Chondrocyte (in vitro differentiated cells): ENCODE measurements at regions not wholly inside any gene's neighbourhood (a gene's known extent, or its start where the extent isn't known, plus 50 kb on each side); places are given as distances from the start of the nearest gene placed in this dataset.

Experiments
- DNase-seq: peaks from one replicate; pipeline ENCODE4 v3.0.0; 2021; ENCODE audit warnings: mixed read lengths, low spot score
- H3K27ac Mint-ChIP-seq: one replicate; pipeline ENCODE4 v1.8.0; 2021; ENCODE audit warnings: mild to moderate bottlenecking, moderate library complexity, mixed read lengths; ENCODE audit not compliant: unreplicated experiment
- H3K27me3 Mint-ChIP-seq: 2 replicates; pipeline ENCODE4 v1.8.0; 2021; ENCODE audit warnings: low read depth, mixed read lengths
- H3K36me3 Mint-ChIP-seq: 2 replicates; pipeline ENCODE4 v1.8.0; 2021; ENCODE audit warnings: low read depth, mixed read lengths
- H3K4me1 Mint-ChIP-seq: 2 replicates; pipeline ENCODE4 v1.8.0; 2021; ENCODE audit warnings: low read depth, mild to moderate bottlenecking, mixed read lengths
- H3K4me3 Mint-ChIP-seq: one replicate; pipeline ENCODE4 v1.8.0; 2021; ENCODE audit warnings: mild to moderate bottlenecking, moderate library complexity, mixed read lengths; ENCODE audit not compliant: unreplicated experiment
- H3K9me3 Mint-ChIP-seq: 2 replicates; pipeline ENCODE4 v1.8.0; 2021; ENCODE audit warnings: low read depth, mixed read lengths
- CTCF ChIP-seq: fragments of 200-600 bp; sonication (generic); IDR thresholded peaks from 2 replicates; pipeline ENCODE4 v1.5.0; 2021; ENCODE audit warnings: antibody characterized with exemption, mild to moderate bottlenecking, moderate library complexity

- Mint-ChIP-seq H3K27ac (no peak overlapping the region), H3K36me3 (no peaks in the 10 kb centered on the region), H3K27me3 (no peaks in the 10 kb centered on the region), H3K4me3 (no peak overlapping the region), H3K4me1 (peaks cover 4% of the 10 kb centered on the region), H3K9me3 (no peaks in the 10 kb centered on the region)
- no peak for DNase-seq
- TF ChIP-seq CTCF = no peak
Observed at GRCh38 chr5:38681029-38681706, 124.7 kb upstream of the LIFR start.

DNA sequence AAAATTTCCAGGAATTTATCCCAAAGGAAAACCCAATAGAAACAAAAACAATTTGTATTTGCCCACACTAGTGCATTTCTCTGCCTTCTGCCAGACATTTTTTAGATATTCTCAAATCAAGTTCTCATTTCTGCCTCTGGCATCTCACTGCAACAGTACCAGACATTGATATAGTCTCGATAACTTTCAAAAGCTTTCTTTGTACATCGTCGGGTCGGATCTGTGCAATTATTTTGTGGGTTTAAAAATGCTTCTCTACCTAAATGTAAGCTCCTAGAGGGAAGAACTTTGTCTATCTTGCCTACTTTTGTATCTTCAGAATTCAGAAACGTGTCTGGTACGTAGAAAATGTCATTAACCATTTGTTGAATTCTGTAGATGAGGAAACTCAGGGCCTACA lies 125.5 kb upstream of the LIFR start:
- Mint-ChIP-seq H3K36me3 (no peaks in the 10 kb centered on the region), H3K4me1 (peaks cover 4% of the 10 kb centered on the region), H3K27ac (no peak overlapping the region), H3K27me3 (no peaks in the 10 kb centered on the region), H3K4me3 (no peak overlapping the region), H3K9me3 (no peaks in the 10 kb centered on the region)
- no peak for DNase-seq
- no peak for TF ChIP-seq CTCF

DNA sequence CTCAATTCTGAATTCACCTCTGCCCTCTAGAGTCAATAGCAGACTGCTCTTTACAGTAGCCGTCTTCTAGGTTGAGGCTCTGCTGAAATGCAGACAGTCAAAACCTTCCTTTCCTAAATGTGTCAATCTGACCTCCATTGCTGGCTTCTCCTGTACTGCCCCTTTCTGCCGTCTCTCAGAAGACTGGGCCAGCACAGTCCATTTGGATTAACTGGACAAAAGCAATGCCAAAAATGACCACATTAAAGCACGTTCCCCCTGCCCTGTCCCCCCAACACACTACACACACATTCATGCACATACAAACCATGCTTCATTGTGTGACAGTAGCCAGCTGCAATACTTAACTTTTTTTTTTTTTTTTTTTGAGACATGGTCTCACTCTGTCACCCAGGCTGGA lies 130.2 kb upstream of the LIFR start:
- Mint-ChIP-seq H3K9me3 (no peaks in the 10 kb centered on the region), H3K27me3 (no peaks in the 10 kb centered on the region), H3K36me3 (no peaks in the 10 kb centered on the region)

DNA sequence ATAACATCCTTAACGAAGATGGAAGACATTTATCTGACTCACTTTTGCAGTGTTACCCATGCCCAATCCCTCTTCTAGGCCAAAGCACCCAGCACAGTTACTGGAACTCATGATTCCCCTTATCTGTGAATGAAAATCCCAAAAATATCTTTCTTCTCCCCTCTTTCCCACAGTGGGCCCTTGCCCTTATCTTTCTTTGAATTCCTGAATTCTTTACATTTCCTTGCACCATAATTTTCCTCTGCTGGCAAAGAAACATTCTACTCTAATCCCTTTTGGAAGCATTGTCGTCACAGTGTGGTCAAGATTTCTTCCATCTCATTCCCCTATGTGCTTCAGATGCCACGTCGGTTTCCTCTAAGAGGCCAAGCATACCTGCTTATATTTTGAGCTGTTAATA lies 135.9 kb upstream of the LIFR start:
- Mint-ChIP-seq H3K4me3 (no peak overlapping the region), H3K36me3 (no peaks in the 10 kb centered on the region), H3K4me1 (peaks cover 3% of the 10 kb centered on the region), H3K27ac (no peak overlapping the region), H3K9me3 (no peaks in the 10 kb centered on the region), H3K27me3 (no peaks in the 10 kb centered on the region)
- TF ChIP-seq CTCF = no peak
- DNase-seq = no peak

More for the DNA sequence above, 130.2 kb upstream of the LIFR start:
- Mint-ChIP-seq H3K27ac (no peak overlapping the region), H3K4me1 (peaks cover 4% of the 10 kb centered on the region), H3K4me3 (no peak overlapping the region)
- DNase-seq = no peak
- no peak for TF ChIP-seq CTCF

DNA sequence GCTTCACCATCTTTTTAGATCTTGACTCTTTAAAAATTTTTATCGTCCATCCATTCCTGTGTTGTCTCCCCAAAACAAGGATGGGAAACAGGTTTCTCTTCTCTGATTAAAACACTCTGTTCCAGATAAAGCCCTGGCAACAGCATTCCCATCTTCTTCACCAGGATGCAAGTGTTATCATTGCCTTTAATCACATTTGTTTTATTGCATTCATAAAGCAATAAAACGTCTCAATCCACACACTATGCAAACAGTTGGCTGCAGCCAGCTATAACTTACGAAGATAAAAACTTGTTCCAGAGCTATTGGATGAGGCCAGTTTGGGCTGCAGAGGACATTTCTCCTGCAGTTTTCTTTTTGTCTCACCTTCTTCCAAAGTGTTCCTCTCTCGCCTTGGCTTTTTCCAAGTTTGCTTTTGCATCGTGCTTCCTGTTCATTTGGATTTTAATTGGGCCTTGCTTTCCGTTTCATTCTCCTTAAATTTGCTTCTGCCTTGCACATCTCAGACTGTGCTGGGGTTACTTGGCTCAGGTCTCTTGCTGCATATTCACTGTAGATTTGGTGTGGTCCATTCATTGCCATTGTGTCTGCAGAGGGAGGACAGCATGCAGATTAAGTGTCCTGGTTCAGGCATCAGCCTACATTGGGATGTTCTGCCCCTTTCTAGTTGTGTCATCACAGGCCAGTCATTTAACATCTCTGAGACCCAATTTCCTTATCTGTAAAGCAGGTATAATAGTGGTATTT lies 136.5 kb upstream of the LIFR start:
- Mint-ChIP-seq H3K27me3 (no peaks in the 10 kb centered on the region), H3K27ac (no peak overlapping the region), H3K36me3 (no peaks in the 10 kb centered on the region), H3K4me3 (no peak overlapping the region), H3K4me1 (peaks cover 3% of the 10 kb centered on the region), H3K9me3 (no peaks in the 10 kb centered on the region)
- TF ChIP-seq CTCF = no peak
- DNase-seq = no peak
